Endodermal cell (in vitro differentiated cells): ENCODE measurements at regions not wholly inside any gene's neighbourhood (a gene's known extent, or its start where the extent isn't known, plus 50 kb on each side); places are given as distances from the start of the nearest gene placed in this dataset.

ENCODE experiments used
- DNase-seq: peaks from one replicate; pipeline ENCODE4 v3.0.0-alpha.2; 2017
- H3K27ac ChIP-seq: 2 replicates; pipeline ENCODE4 v1.5.1; 2013; ENCODE audit warnings: mild to moderate bottlenecking, low read depth, low read length, moderate library complexity
- H3K27me3 ChIP-seq: 2 replicates; pipeline ENCODE4 v1.6.1; 2013; ENCODE audit warnings: mild to moderate bottlenecking, low read length, moderate library complexity; ENCODE audit not compliant: insufficient read depth, control insufficient read depth, poor library complexity, severe bottlenecking
- H3K36me3 ChIP-seq: 2 replicates; pipeline ENCODE4 v1.7.0; 2013; ENCODE audit warnings: mild to moderate bottlenecking, low read length, moderate library complexity; ENCODE audit not compliant: control insufficient read depth, insufficient read depth
- H3K4me1 ChIP-seq: one replicate; pipeline ENCODE4 v1.7.0; 2013; ENCODE audit warnings: low read length; ENCODE audit not compliant: control insufficient read depth, insufficient read depth
- H3K4me3 ChIP-seq: 2 replicates; pipeline ENCODE4 v1.5.1; 2013; ENCODE audit warnings: mild to moderate bottlenecking, low read length, moderate library complexity
- H3K9ac ChIP-seq: 2 replicates; pipeline ENCODE4 v1.6.1; 2013; ENCODE audit warnings: mild to moderate bottlenecking, low read length, moderate library complexity; ENCODE audit not compliant: poor library complexity, severe bottlenecking; ENCODE audit errors: extremely low read depth
- H3K9me3 ChIP-seq: 2 replicates; pipeline ENCODE4 v1.6.1; 2013; ENCODE audit warnings: mild to moderate bottlenecking, low read length, moderate library complexity; ENCODE audit not compliant: control insufficient read depth
- H3K27ac Mint-ChIP-seq: 2 replicates; pipeline ENCODE4 v1.8.0; 2020; ENCODE audit warnings: mixed read lengths
- H3K27me3 Mint-ChIP-seq: 2 replicates; pipeline ENCODE4 v1.8.0; 2021; ENCODE audit warnings: mild to moderate bottlenecking, mixed read lengths; ENCODE audit not compliant: insufficient read depth
- H3K36me3 Mint-ChIP-seq: 2 replicates; pipeline ENCODE4 v1.8.0; 2020; ENCODE audit warnings: low read depth, mixed read lengths
- H3K4me1 Mint-ChIP-seq: 2 replicates; pipeline ENCODE4 v1.8.0; 2020; ENCODE audit warnings: mixed read lengths
- H3K4me3 Mint-ChIP-seq: 2 replicates; pipeline ENCODE4 v1.8.0; 2020; ENCODE audit warnings: mild to moderate bottlenecking, moderate library complexity, mixed read lengths
- H3K9me3 Mint-ChIP-seq: 2 replicates; pipeline ENCODE4 v1.8.0; 2020; ENCODE audit warnings: mild to moderate bottlenecking, mixed read lengths
- CTCF ChIP-seq: fragments of 200-600 bp; sonication (generic); conservative IDR thresholded peaks from 2 replicates; pipeline ENCODE4 v1.5.0; 2021; ENCODE audit warnings: antibody characterized with exemption, mild to moderate bottlenecking
- WGBS, 2 experiments: methylation state at CpG; one replicate each; pipeline versions ENCODE4 v1.1.5 to v1.1.7; 2013; ENCODE audit warnings: missing lambda C conversion rate in 2 of 2, mixed read lengths in 1 of 2; ENCODE audit not compliant: insufficient coverage in 1 of 2, insufficient read length in 1 of 2; 5-methylcytosine and 5-hydroxymethylcytosine counted together

- Histone ChIP-seq H3K4me3 (no peak overlapping the region), H3K9me3 (peaks cover 10% of the 10 kb centered on the region), H3K36me3 (no peaks in the 10 kb centered on the region), H3K4me1 (peaks cover 8% of the 10 kb centered on the region), H3K27me3 (no peaks in the 10 kb centered on the region), H3K27ac (no peak overlapping the region), H3K9ac (no peak overlapping the region)
- no peak overlapping the region for H3K4me3 Mint-ChIP-seq
- peaks cover 9% of the 10 kb centered on the region for H3K9me3 Mint-ChIP-seq
- peaks cover 30% of the 10 kb centered on the region for H3K27me3 Mint-ChIP-seq
- H3K27ac Mint-ChIP-seq, result no peak overlapping the region
- peaks cover 26% of the 10 kb centered on the region for H3K4me1 Mint-ChIP-seq
- TF ChIP-seq CTCF, result no peak
- DNase-seq, result no peak
- no peaks in the 10 kb centered on the region for H3K36me3 Mint-ChIP-seq
- WGBS, 2 experiments, result 94 to 98% methylated on average over 5 to 8 of the region's 8 CpGs
These were observed 268.5 kb upstream of the FOXQ1 start for GRCh38 chr6:1043458-1043836.

GRCh38 chr6:1042583-1043457 is 269.1 kb upstream of the FOXQ1 start:
- Histone ChIP-seq H3K4me3 (no peak overlapping the region), H3K27me3 (no peaks in the 10 kb centered on the region), H3K36me3 (no peaks in the 10 kb centered on the region), H3K9ac (no peak overlapping the region), H3K27ac (no peak overlapping the region), H3K9me3 (peaks cover 6% of the 10 kb centered on the region), H3K4me1 (peaks cover 9% of the 10 kb centered on the region)
- H3K36me3 Mint-ChIP-seq, result no peaks in the 10 kb centered on the region
- peaks cover 30% of the 10 kb centered on the region for H3K4me1 Mint-ChIP-seq
- H3K9me3 Mint-ChIP-seq, result peaks cover 5% of the 10 kb centered on the region
- H3K4me3 Mint-ChIP-seq, result no peak overlapping the region
- WGBS, 2 experiments, result 97 to 98% methylated on average over 12 to 14 of the region's 15 CpGs
- peak; percentile 17 for DNase-seq
- peaks cover 30% of the 10 kb centered on the region for H3K27me3 Mint-ChIP-seq
- no peak for TF ChIP-seq CTCF
- no peak overlapping the region for H3K27ac Mint-ChIP-seq

- no peaks in the 10 kb centered on the region for H3K36me3 Mint-ChIP-seq
- no peak overlapping the region for H3K27ac ChIP-seq
- no peak overlapping the region for H3K4me3 Mint-ChIP-seq
- H3K4me1 ChIP-seq, result peaks cover 13% of the 10 kb centered on the region
- WGBS, 2 experiments, result 82 to 84% methylated on average over 10 to 12 of the region's 12 CpGs
- peaks cover 30% of the 10 kb centered on the region for H3K27me3 Mint-ChIP-seq
- H3K4me1 Mint-ChIP-seq, result peaks cover 28% of the 10 kb centered on the region
- H3K27me3 ChIP-seq, result no peaks in the 10 kb centered on the region
- TF ChIP-seq CTCF, result no peak
- H3K9me3 ChIP-seq, result no peaks in the 10 kb centered on the region
- no peak for DNase-seq
- no peaks in the 10 kb centered on the region for H3K9me3 Mint-ChIP-seq
- no peaks in the 10 kb centered on the region for H3K36me3 ChIP-seq
- H3K9ac ChIP-seq, result no peak overlapping the region
- no peak overlapping the region for H3K27ac Mint-ChIP-seq
- H3K4me3 ChIP-seq, result no peak overlapping the region
These were observed 271.5 kb upstream of the FOXQ1 start for GRCh38 chr6:1040393-1040792.
